ENCODE measurements at regions not wholly inside any gene's neighbourhood (a gene's known extent, or its start where the extent isn't known, plus 50 kb on each side); places are given as distances from the start of the nearest gene placed in this dataset.

DNA sequence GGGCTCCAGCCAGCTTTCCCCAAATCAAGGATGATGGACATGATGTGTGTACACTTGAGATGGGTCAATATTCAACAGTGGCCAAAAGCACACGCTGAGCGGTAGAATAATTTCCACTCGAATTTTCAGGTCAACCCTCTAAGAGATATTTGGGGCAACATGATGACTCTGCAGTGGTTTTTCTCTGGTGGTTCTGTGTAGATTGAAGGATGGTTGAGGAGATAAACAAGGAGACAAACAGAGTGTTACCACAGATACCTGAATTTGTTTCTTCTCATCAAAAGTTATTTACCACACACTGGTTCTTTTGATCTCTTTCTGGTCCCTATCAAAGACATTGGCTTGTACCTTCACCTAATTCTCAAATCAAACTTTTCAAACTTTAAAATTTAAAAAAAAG is 242.0 kb downstream of the ETS1 start:
- no peak overlapping the region for H3K27ac Mint-ChIP-seq (ENCODE audit: unreplicated experiment)
- TF ChIP-seq, protein P1, sequence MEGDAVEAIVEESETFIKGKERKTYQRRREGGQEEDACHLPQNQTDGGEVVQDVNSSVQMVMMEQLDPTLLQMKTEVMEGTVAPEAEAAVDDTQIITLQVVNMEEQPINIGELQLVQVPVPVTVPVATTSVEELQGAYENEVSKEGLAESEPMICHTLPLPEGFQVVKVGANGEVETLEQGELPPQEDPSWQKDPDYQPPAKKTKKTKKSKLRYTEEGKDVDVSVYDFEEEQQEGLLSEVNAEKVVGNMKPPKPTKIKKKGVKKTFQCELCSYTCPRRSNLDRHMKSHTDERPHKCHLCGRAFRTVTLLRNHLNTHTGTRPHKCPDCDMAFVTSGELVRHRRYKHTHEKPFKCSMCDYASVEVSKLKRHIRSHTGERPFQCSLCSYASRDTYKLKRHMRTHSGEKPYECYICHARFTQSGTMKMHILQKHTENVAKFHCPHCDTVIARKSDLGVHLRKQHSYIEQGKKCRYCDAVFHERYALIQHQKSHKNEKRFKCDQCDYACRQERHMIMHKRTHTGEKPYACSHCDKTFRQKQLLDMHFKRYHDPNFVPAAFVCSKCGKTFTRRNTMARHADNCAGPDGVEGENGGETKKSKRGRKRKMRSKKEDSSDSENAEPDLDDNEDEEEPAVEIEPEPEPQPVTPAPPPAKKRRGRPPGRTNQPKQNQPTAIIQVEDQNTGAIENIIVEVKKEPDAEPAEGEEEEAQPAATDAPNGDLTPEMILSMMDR (IDR thresholded peaks at IDR 0.05; ENCODE audit: unreplicated experiment) = no peak
- H3K4me1 Mint-ChIP-seq (ENCODE audit: unreplicated experiment) = peaks cover 22% of the 10 kb centered on the region
- H3K9me3 Mint-ChIP-seq (ENCODE audit: unreplicated experiment) = no peaks in the 10 kb centered on the region
- H3K4me3 Mint-ChIP-seq (ENCODE audit: unreplicated experiment) = no peak overlapping the region
- no peaks in the 10 kb centered on the region for H3K36me3 Mint-ChIP-seq (ENCODE audit: low read depth, unreplicated experiment)
- no peak for DNase-seq (ENCODE audit: low spot score)
- H3K27me3 Mint-ChIP-seq (ENCODE audit: unreplicated experiment) = no peaks in the 10 kb centered on the region

DNA sequence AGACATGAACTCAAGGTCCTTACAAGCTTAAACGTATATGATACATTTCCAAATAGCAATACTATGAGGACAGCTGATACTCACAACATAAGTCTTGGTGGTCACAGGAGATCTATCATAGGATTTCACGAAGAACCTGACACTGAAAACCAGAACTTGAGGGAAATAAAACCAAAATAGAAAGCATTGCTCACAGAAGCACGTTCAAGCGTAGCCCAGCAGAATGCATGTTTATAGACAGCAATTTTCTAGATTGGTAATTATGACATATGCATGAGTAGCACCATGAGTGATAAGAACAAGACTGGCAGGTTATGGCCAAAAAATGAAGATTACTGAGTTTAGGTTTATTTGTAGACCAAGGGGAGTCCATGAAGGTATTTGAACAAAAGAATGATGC is 243.5 kb downstream of the ETS1 start:
- H3K4me1 Mint-ChIP-seq (ENCODE audit: unreplicated experiment) = peaks cover 21% of the 10 kb centered on the region
- TF ChIP-seq, protein P1 (IDR thresholded peaks at IDR 0.05; ENCODE audit: unreplicated experiment) = no peak
- H3K27me3 Mint-ChIP-seq (ENCODE audit: unreplicated experiment) = no peaks in the 10 kb centered on the region
- H3K36me3 Mint-ChIP-seq (ENCODE audit: low read depth, unreplicated experiment) = no peaks in the 10 kb centered on the region
- H3K4me3 Mint-ChIP-seq (ENCODE audit: unreplicated experiment) = no peak overlapping the region
- H3K27ac Mint-ChIP-seq (ENCODE audit: unreplicated experiment) = no peak overlapping the region
- H3K9me3 Mint-ChIP-seq (ENCODE audit: unreplicated experiment) = no peaks in the 10 kb centered on the region
- no peak for DNase-seq (ENCODE audit: low spot score)

DNA sequence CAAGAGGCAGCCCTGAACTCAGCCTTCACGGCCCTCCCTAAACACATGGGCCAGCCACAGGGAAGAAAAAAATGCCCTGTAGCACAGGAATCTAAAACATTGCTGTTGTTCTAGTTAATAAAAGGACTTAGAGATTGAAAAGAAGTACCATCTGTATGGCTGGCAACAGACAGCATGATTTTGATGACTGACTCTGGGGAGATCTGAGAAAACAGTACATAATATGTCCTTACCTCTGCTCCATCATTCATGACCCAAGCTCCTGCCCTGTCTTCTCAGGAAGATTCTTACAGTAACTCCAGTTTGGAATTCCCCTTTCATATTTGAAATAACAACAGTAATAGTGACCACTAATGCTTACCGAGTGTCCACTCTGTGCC is 244.2 kb downstream of the ETS1 start:
- Mint-ChIP-seq H3K4me1 (ENCODE audit: unreplicated experiment) (peaks cover 21% of the 10 kb centered on the region), H3K36me3 (ENCODE audit: low read depth, unreplicated experiment) (no peaks in the 10 kb centered on the region), H3K4me3 (ENCODE audit: unreplicated experiment) (no peak overlapping the region), H3K27ac (ENCODE audit: unreplicated experiment) (no peak overlapping the region), H3K9me3 (ENCODE audit: unreplicated experiment) (no peaks in the 10 kb centered on the region), H3K27me3 (ENCODE audit: unreplicated experiment) (no peaks in the 10 kb centered on the region)
- no peak for DNase-seq (ENCODE audit: low spot score)
- TF ChIP-seq, protein P1 (IDR thresholded peaks at IDR 0.05; ENCODE audit: unreplicated experiment) = no peak

DNA sequence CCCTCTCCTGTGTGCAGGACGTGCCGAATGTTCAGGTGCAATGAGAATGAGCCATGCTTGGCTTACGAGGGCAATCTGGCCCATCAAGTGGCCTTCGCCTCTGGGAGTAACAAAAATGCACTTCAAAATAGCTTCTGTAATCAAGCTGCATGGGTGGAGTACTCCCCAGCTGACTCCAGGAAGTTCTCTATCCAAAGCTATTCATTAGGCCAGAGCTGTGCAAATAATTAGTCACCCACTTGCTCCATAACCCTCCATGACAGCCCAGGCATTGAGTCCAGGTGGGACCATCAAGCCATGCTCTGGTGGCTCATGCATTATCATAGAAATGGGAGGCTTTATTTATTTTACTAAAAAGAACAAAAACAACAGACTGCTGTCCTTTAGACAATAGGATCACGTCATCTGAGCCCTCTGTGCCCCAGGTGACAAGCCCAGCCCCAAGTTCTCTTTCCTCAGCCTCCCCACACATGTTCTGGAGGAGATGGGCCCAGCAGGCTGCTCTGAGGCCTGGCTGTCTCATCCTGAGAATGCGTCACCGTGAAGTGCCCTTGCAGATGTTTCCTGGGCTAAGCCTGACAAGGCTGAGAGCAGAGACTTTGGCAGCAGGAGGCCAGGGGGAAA is 244.7 kb downstream of the ETS1 start:
- Mint-ChIP-seq H3K36me3 (ENCODE audit: low read depth, unreplicated experiment) (no peaks in the 10 kb centered on the region), H3K27me3 (ENCODE audit: unreplicated experiment) (peaks cover under 1% of the 10 kb centered on the region), H3K27ac (ENCODE audit: unreplicated experiment) (no peak overlapping the region), H3K4me3 (ENCODE audit: unreplicated experiment) (no peak overlapping the region), H3K9me3 (ENCODE audit: unreplicated experiment) (no peaks in the 10 kb centered on the region), H3K4me1 (ENCODE audit: unreplicated experiment) (peaks cover 21% of the 10 kb centered on the region)
- TF ChIP-seq, protein P1 (IDR thresholded peaks at IDR 0.05; ENCODE audit: unreplicated experiment) = no peak
- no peak for DNase-seq (ENCODE audit: low spot score)

DNA sequence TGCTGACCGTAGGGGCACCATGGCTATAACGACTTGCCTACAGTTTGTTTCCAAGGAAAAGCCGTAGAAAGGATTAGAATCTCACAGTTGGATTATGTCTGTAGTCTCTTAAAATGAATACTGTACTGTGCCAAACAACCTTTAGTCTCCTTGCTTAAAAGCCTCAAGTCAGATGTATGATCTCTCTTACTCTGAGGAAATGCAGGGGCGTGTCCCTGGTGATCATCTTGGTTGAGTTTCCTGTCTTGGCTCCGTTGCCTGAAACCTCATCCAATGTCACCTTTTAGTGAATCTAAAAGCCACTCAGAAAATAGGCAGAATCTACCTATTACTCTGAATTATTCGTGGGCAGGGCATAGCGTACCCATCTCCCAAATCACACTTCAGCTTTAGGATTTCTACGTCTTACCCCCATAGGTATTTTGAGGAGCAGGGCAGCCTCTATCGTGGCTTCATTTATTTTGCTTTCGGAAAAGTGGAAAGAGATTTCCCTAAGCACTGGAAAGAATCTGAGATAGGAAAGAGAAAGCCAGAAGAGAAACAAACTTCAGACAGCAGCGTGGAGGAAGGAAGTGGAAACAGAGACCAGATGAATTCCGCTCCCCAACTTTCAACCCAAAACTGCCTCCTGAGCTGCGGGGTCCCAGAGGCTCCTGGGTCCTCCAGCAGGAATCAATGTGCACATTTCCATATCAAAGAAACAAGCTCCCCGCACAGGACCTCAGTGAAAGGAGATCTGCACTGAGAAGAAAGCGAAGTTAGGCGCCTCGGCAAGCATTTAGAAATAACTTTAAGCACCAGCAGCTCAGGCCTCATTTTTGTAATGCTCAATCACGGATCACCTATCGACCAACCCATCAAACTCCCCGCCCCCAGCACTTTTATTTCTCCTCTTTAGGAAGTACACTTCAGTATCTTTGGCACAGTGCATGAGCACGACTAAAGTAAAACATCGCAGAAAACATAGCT is 245.8 kb downstream of the ETS1 start:
- H3K27ac Mint-ChIP-seq (ENCODE audit: unreplicated experiment) = no peak overlapping the region
- no peak overlapping the region for H3K4me3 Mint-ChIP-seq (ENCODE audit: unreplicated experiment)
- H3K27me3 Mint-ChIP-seq (ENCODE audit: unreplicated experiment) = peaks cover 5% of the 10 kb centered on the region
- H3K9me3 Mint-ChIP-seq (ENCODE audit: unreplicated experiment) = no peaks in the 10 kb centered on the region
- TF ChIP-seq, protein P1 (IDR thresholded peaks at IDR 0.05; ENCODE audit: unreplicated experiment) = no peak
- DNase-seq (ENCODE audit: low spot score) = no peak
- H3K4me1 Mint-ChIP-seq (ENCODE audit: unreplicated experiment) = peaks cover 24% of the 10 kb centered on the region
- H3K36me3 Mint-ChIP-seq (ENCODE audit: low read depth, unreplicated experiment) = no peaks in the 10 kb centered on the region
